Ishikawa (cell line): ENCODE measurements at regions not wholly inside any gene's neighbourhood (a gene's known extent, or its start where the extent isn't known, plus 50 kb on each side); places are given as distances from the start of the nearest gene placed in this dataset.

Source experiments
- CEBPB ChIP-seq: IDR thresholded peaks from 2 replicates; pipeline ENCODE4 v1.6.1; 2012
- CREB1 ChIP-seq: IDR thresholded peaks from 2 replicates; pipeline ENCODE4 v1.6.1; 2012; ENCODE audit warnings: low read depth
- EP300 ChIP-seq: IDR thresholded peaks from 2 replicates; pipeline ENCODE4 v1.6.1; 2012; ENCODE audit warnings: borderline replicate concordance
- FOXM1 ChIP-seq: IDR thresholded peaks from 2 replicates; pipeline ENCODE4 v1.6.1; 2012; ENCODE audit warnings: low read depth, borderline replicate concordance
- NFIC ChIP-seq: IDR thresholded peaks from 2 replicates; pipeline ENCODE4 v1.6.1; 2012
- RAD21 ChIP-seq: IDR thresholded peaks from 2 replicates; pipeline ENCODE4 v1.6.1; 2012; ENCODE audit warnings: low read depth
- TAF1 ChIP-seq: IDR thresholded peaks from 2 replicates; pipeline ENCODE4 v1.6.1; 2012; ENCODE audit warnings: low read depth, mild to moderate bottlenecking
- TCF12 ChIP-seq: IDR thresholded peaks from 2 replicates; pipeline ENCODE4 v1.6.1; 2012; ENCODE audit warnings: low read depth
- TEAD4 ChIP-seq: IDR thresholded peaks from 2 replicates; pipeline ENCODE4 v1.6.1; 2012
- YY1 ChIP-seq: IDR thresholded peaks from 2 replicates; pipeline ENCODE4 v1.6.1; 2012; ENCODE audit warnings: low read depth
- ZBTB7A ChIP-seq: IDR thresholded peaks from 2 replicates; pipeline ENCODE4 v1.6.1; 2012; ENCODE audit warnings: low read depth
- TF ChIP-seq, protein P1 (sequence below): IDR thresholded peaks from 2 replicates; pipeline ENCODE4 v1.6.1; 2012; ENCODE audit warnings: low read depth, mild to moderate bottlenecking
- TF ChIP-seq, protein P2 (sequence below): IDR thresholded peaks from 2 replicates; pipeline ENCODE4 v1.6.1; 2012

DNA sequence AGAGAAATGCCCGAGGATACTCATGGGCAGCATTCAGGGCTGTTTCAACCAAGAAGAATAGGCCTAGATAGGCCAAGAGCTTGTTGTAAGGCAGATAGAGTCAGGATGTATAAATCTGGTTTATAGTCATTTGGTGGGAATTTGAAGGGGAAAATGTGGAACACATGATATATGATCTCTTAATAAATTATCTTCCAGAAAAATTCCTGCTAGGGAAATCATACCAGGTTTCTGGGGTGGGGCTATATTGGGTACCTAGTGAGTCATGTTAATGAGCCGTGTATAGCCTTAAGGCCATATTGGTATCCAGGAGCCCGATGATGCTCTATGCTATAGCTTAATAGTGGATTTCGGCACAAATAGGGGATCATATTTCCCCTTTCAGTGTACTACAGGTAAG is 51.5 kb upstream of the HTR2A start:
- TF ChIP-seq RAD21 (no peak), CEBPB (no peak), YY1 (no peak), TEAD4 (no peak), TCF12 (no peak), TAF1 (no peak), FOXM1 (no peak), EP300 (no peak), NFIC (no peak), ZBTB7A (no peak), CREB1 (no peak)
- TF ChIP-seq, protein P1, sequence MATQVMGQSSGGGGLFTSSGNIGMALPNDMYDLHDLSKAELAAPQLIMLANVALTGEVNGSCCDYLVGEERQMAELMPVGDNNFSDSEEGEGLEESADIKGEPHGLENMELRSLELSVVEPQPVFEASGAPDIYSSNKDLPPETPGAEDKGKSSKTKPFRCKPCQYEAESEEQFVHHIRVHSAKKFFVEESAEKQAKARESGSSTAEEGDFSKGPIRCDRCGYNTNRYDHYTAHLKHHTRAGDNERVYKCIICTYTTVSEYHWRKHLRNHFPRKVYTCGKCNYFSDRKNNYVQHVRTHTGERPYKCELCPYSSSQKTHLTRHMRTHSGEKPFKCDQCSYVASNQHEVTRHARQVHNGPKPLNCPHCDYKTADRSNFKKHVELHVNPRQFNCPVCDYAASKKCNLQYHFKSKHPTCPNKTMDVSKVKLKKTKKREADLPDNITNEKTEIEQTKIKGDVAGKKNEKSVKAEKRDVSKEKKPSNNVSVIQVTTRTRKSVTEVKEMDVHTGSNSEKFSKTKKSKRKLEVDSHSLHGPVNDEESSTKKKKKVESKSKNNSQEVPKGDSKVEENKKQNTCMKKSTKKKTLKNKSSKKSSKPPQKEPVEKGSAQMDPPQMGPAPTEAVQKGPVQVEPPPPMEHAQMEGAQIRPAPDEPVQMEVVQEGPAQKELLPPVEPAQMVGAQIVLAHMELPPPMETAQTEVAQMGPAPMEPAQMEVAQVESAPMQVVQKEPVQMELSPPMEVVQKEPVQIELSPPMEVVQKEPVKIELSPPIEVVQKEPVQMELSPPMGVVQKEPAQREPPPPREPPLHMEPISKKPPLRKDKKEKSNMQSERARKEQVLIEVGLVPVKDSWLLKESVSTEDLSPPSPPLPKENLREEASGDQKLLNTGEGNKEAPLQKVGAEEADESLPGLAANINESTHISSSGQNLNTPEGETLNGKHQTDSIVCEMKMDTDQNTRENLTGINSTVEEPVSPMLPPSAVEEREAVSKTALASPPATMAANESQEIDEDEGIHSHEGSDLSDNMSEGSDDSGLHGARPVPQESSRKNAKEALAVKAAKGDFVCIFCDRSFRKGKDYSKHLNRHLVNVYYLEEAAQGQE = no peak
- TF ChIP-seq, protein P2, sequence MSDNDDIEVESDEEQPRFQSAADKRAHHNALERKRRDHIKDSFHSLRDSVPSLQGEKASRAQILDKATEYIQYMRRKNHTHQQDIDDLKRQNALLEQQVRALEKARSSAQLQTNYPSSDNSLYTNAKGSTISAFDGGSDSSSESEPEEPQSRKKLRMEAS = no peak
